Thoracic aorta (tissue), 2 donors: ENCODE measurements at regions not wholly inside any gene's neighbourhood (a gene's known extent, or its start where the extent isn't known, plus 50 kb on each side); places are given as distances from the start of the nearest gene placed in this dataset.

Experiments used
- ATAC-seq: fragments of 150-250 bp; one replicate; pipeline ENCODE4 v1.8.0; 2017; ENCODE audit warnings: low read depth; ENCODE audit not compliant: insufficient number of reproducible peaks, low FRiP score
- DNase-seq: peaks from one replicate; pipeline ENCODE4 v3.0.0-alpha.2; 2020; ENCODE audit warnings: low spot score
- H3K27ac ChIP-seq, 2 donors: fragments of 200-600 bp; sonication (generic); 1 replicate in 1 of 2; 2 replicates in 1 of 2; pipeline ENCODE4 v1.5.1; 2016; ENCODE audit warnings: mild to moderate bottlenecking in 2 of 2, moderate library complexity in 2 of 2
- H3K27me3 ChIP-seq: fragments of 200-600 bp; sonication (generic); replicated peaks from 2 replicates; pipeline ENCODE4 v1.6.0; 2016; ENCODE audit warnings: mild to moderate bottlenecking; ENCODE audit not compliant: insufficient read depth
- H3K36me3 ChIP-seq: fragments of 200-600 bp; sonication (generic); one replicate; pipeline ENCODE4 v1.5.1; 2016
- H3K4me1 ChIP-seq, 2 donors: fragments of 200-600 bp; sonication (generic); 1 replicate in 1 of 2; 2 replicates in 1 of 2; pipeline versions ENCODE4 v1.5.1 to v1.6.0; 2016; ENCODE audit warnings: low read depth in 2 of 2, mild to moderate bottlenecking in 1 of 2; ENCODE audit not compliant: control insufficient read depth in 1 of 2
- H3K4me3 ChIP-seq: fragments of 200-600 bp; sonication (generic); 2 replicates; pipeline ENCODE4 v1.5.1; 2016; ENCODE audit warnings: mild to moderate bottlenecking
- H3K9me3 ChIP-seq: fragments of 200-600 bp; sonication (generic); 2 replicates; pipeline ENCODE4 v1.5.1; 2016
- TF ChIP-seq, protein P1 (sequence below): fragments of 200-600 bp; sonication (generic); IDR thresholded peaks from one replicate; pipeline ENCODE4 v1.5.1; 2019; ENCODE audit warnings: antibody characterized with exemption

DNA sequence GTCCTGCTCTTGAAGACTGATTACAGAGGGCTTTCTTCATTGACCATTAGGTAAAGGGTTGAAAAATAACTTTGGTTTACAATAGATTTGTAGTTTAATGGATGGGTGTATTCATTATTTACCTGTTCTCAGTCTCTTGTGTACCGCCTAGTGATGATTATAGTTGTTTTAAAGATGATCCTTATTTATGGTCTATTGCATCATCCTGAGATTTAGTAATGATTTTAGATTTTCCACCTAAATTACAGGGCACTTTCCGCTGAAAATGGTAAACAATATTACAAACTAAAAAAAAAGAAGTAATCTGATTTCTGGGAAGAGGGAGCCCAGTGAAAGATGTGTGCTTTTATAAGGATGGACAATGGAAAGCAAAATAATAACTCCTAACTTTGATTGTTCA, 78.4 kb upstream of the TMEM33 start:
- DNase-seq (no peak), ATAC-seq (no peak)
- Histone ChIP-seq H3K36me3 (no peaks in the 10 kb centered on the region), H3K27ac (no peak overlapping the region), H3K27me3 (no peaks in the 10 kb centered on the region), H3K4me1 (no peaks in the 10 kb centered on the region), H3K9me3 (no peaks in the 10 kb centered on the region), H3K4me3 (no peak overlapping the region)
- TF ChIP-seq, protein P1, sequence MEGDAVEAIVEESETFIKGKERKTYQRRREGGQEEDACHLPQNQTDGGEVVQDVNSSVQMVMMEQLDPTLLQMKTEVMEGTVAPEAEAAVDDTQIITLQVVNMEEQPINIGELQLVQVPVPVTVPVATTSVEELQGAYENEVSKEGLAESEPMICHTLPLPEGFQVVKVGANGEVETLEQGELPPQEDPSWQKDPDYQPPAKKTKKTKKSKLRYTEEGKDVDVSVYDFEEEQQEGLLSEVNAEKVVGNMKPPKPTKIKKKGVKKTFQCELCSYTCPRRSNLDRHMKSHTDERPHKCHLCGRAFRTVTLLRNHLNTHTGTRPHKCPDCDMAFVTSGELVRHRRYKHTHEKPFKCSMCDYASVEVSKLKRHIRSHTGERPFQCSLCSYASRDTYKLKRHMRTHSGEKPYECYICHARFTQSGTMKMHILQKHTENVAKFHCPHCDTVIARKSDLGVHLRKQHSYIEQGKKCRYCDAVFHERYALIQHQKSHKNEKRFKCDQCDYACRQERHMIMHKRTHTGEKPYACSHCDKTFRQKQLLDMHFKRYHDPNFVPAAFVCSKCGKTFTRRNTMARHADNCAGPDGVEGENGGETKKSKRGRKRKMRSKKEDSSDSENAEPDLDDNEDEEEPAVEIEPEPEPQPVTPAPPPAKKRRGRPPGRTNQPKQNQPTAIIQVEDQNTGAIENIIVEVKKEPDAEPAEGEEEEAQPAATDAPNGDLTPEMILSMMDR: no peak

DNA sequence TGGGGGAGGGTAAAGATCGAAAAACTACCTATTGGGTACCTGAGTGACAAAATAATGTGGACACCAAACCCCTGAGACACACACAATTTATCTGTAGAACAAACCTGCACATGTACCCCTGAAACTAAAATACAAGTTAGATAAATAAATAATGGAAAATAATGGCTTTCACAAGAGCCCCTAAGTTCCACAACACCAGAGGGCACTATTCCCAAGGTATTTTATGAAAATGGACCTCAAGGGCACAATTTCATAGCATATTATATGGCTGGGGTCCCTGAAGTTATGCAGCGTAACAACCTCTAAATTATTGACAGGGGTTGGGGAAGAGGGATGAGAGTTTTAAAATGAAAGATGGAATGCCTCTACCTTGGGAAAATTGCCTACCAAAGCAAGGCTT, 81.3 kb upstream of the TMEM33 start:
- H3K27ac ChIP-seq: no peak overlapping the region
- no peaks in the 10 kb centered on the region for H3K9me3 ChIP-seq
- H3K4me3 ChIP-seq: no peak overlapping the region
- no peaks in the 10 kb centered on the region for H3K27me3 ChIP-seq
- DNase-seq (no peak), ATAC-seq (no peak)
- TF ChIP-seq, protein P1: no peak
- no peaks in the 10 kb centered on the region for H3K4me1 ChIP-seq
- no peaks in the 10 kb centered on the region for H3K36me3 ChIP-seq

DNA sequence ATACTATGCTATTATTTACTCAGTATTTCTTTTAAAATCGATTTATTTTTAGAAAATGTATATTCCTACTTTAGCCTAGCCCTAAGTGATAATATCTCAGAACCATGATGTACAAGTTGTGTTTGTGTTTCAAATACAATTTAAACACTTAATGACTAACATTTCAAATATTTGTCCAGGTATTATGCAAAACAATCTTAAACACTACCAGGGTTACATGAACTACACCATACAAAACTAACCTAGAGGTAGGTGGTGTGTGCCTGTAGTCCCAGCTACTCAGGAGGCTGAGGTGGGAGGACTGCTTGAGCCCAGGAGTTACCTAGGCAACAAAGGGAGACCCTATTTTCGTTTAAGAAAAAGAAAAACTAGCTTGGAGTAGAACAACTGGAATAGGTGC, 83.0 kb upstream of the TMEM33 start:
- Histone ChIP-seq H3K9me3 (no peaks in the 10 kb centered on the region), H3K4me3 (no peak overlapping the region), H3K27me3 (no peaks in the 10 kb centered on the region), H3K27ac (no peak overlapping the region), H3K4me1 (no peaks in the 10 kb centered on the region), H3K36me3 (no peaks in the 10 kb centered on the region)
- TF ChIP-seq, protein P1: no peak
- DNase-seq: no peak
- ATAC-seq: no peak

DNA sequence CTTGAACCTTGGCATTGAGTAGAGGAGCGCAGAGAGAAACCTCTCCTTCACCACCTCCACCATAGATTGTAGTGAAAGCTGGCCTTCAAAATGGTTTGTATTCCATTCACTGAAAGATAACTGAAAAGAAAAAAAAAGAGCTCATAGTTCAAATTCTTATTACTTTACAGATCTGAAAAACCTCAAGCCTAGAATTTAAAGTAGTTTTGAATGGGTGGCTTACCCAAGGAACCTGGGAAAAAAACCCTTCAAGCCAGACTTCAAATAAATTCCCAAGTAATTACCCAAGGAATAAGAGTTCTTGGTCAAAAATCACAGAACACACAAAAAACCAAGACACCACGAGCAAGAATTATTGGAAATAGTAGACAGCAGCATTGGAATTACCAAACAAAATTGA, 83.6 kb upstream of the TMEM33 start:
- Histone ChIP-seq H3K36me3 (no peaks in the 10 kb centered on the region), H3K27ac (no peak overlapping the region)
- no peak for DNase-seq

DNA sequence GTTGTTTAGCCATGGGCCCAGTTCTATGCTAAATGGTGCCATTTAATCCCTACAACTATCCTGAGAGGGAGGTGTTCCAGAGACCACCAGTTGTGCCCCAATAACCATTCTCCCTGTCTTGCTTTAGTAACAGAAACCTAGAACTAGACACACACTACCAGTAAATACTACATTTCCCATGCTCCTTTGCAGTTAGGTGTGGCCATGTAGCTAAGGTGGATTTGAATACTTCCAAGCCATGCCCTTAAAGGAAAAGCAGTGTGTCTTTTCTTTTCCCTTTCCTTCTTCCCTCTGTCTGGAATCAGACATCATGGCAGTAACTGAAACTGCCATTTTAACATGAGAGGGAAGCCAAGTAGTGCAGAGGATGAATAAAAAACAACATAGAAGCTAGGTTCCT, 90.9 kb upstream of the TMEM33 start:
- no peak for DNase-seq
- ATAC-seq: no peak
- H3K4me3 ChIP-seq: no peak overlapping the region
- H3K27me3 ChIP-seq: no peaks in the 10 kb centered on the region
- TF ChIP-seq, protein P1: no peak
- no peaks in the 10 kb centered on the region for H3K9me3 ChIP-seq
- H3K36me3 ChIP-seq: no peaks in the 10 kb centered on the region
- no peaks in the 10 kb centered on the region for H3K4me1 ChIP-seq
- H3K27ac ChIP-seq: no peak overlapping the region

More for the DNA sequence above, 83.6 kb upstream of the TMEM33 start:
- Histone ChIP-seq H3K4me3 (no peak overlapping the region), H3K4me1 (no peaks in the 10 kb centered on the region), H3K27me3 (no peaks in the 10 kb centered on the region), H3K9me3 (no peaks in the 10 kb centered on the region)
- ATAC-seq: no peak
- TF ChIP-seq, protein P1: no peak
